Astrocyte of the spinal cord (primary cell): ENCODE measurements at regions not wholly inside any gene's neighbourhood (a gene's known extent, or its start where the extent isn't known, plus 50 kb on each side); places are given as distances from the start of the nearest gene placed in this dataset.

ENCODE experiments used
- DNase-seq: peaks from one replicate; pipeline ENCODE4 v3.0.0; 2011; ENCODE audit warnings: low read depth, low spot score
- H3K4me3 ChIP-seq: 2 replicates; pipeline ENCODE4 v1.5.1; 2011; ENCODE audit warnings: low read depth, mild to moderate bottlenecking, low read length, moderate library complexity
- CTCF ChIP-seq: IDR thresholded peaks from 2 replicates; pipeline ENCODE4 v1.5.1; 2012; ENCODE audit warnings: low read depth, mild to moderate bottlenecking, low read length, inconsistent platforms
- in situ Hi-C: cut with HindIII; loops from 2 replicates; pipeline ENCODE4 v1.10.0; 2017; ENCODE audit warnings: low sequenced_read_pairs

GRCh38 chr3:69462022-69462825, 76.3 kb upstream of the FRMD4B start:
- no peak for DNase-seq
- no peak for TF ChIP-seq CTCF
- in situ Hi-C loops, result no loop called here
- no peak overlapping the region for H3K4me3 ChIP-seq

- no peak overlapping the region for H3K4me3 ChIP-seq
- no peak for TF ChIP-seq CTCF
- in situ Hi-C loops, result no loop called here
- DNase-seq, result no peak
These were observed 74.1 kb upstream of the FRMD4B start for GRCh38 chr3:69460034-69460433.

GRCh38 chr3:69458803-69459365, 73.0 kb upstream of the FRMD4B start:
- no peak for DNase-seq
- no peak for TF ChIP-seq CTCF
- no peak overlapping the region for H3K4me3 ChIP-seq
- in situ Hi-C loops, result no loop called here

- H3K4me3 ChIP-seq, result no peak overlapping the region
- in situ Hi-C loops, result no loop called here
- no peak for TF ChIP-seq CTCF
- DNase-seq, result no peak
These were observed 70.7 kb upstream of the FRMD4B start for GRCh38 chr3:69456631-69457030.

- DNase-seq, result no peak
- in situ Hi-C loops, result no loop called here
- TF ChIP-seq CTCF, result no peak
- no peak overlapping the region for H3K4me3 ChIP-seq
These were observed 68.4 kb upstream of the FRMD4B start for GRCh38 chr3:69454204-69454787.

- in situ Hi-C loops, result no loop called here
- no peak overlapping the region for H3K4me3 ChIP-seq
- TF ChIP-seq CTCF, result no peak
- DNase-seq, result no peak
These were observed 66.4 kb upstream of the FRMD4B start for GRCh38 chr3:69452295-69452694.
